ENCODE measurements at regions not wholly inside any gene's neighbourhood (a gene's known extent, or its start where the extent isn't known, plus 50 kb on each side); places are given as distances from the start of the nearest gene placed in this dataset.

GRCh38 chr22:23522623-23523251 is 57.4 kb downstream of the IGLL1 start:
- H3K9me3 ChIP-seq (ENCODE audit: control insufficient read depth, low read depth, low read length) = peaks cover 4% of the 10 kb centered on the region
- WGBS (ENCODE audit: insufficient coverage, low lambda C conversion rate) = no CpG with 5 or more reads among the region's 38 CpGs
- H3K4me3 ChIP-seq (ENCODE audit: low read length) = no peak overlapping the region
- no peaks in the 10 kb centered on the region for H3K36me3 ChIP-seq (ENCODE audit: control insufficient read depth, insufficient read depth, low read length)
- H3K4me1 ChIP-seq (ENCODE audit: control insufficient read depth, insufficient read depth, low read length) = peaks cover 39% of the 10 kb centered on the region
- peak overlapping the region; percentile 80 for H3K27ac ChIP-seq (ENCODE audit: low read length)
- DNase-seq = peak in 1 of 2 donors; percentile 38
- H3K27me3 ChIP-seq (ENCODE audit: control insufficient read depth, insufficient read depth, low read length) = no peaks in the 10 kb centered on the region

DNA sequence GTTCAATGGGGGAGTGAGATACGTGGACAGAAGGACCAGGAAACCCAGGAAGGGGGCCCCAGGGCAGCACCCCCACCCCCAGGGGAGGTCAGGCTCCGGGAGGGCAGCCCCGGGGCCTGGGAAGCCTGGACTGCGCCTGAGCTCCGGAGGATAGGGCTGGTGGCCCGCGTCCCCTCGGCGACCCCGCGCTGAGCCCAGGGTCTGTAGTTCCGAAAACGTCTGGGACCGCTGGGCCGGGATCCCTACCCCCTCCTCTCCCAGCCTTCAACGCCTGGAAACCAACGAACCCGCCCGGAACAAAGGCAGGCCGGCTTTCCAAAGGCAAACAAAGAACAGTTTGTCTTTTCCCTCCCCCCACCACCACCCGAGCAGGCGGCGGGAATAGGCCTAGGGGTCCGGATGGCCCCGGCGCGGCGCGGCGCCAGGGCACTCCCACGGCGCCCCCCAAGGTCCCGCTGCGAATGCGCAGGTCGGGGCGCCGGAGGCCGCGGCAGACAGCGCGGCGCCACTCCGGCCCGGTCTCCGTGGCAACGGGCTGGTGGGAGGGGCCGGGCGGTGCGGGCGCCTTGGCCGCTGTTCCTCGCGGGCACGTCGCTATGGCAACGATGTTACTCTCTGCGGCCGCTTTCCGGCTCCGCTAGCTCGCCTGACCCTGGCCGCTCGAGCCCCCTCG is 58.5 kb downstream of the IGLL1 start:
- peaks cover 39% of the 10 kb centered on the region for H3K4me1 ChIP-seq (ENCODE audit: control insufficient read depth, insufficient read depth, low read length)
- WGBS (ENCODE audit: insufficient coverage, low lambda C conversion rate) = no CpG with 5 or more reads among the region's 65 CpGs
- no peaks in the 10 kb centered on the region for H3K36me3 ChIP-seq (ENCODE audit: control insufficient read depth, insufficient read depth, low read length)
- H3K4me3 ChIP-seq (ENCODE audit: low read length) = peak overlapping the region; percentile 53
- no peaks in the 10 kb centered on the region for H3K27me3 ChIP-seq (ENCODE audit: control insufficient read depth, insufficient read depth, low read length)
- peak; percentile 92 to 94 for DNase-seq
- peak overlapping the region; percentile 97 for H3K27ac ChIP-seq (ENCODE audit: low read length)
- H3K9me3 ChIP-seq (ENCODE audit: control insufficient read depth, low read depth, low read length) = peaks cover 4% of the 10 kb centered on the region

DNA sequence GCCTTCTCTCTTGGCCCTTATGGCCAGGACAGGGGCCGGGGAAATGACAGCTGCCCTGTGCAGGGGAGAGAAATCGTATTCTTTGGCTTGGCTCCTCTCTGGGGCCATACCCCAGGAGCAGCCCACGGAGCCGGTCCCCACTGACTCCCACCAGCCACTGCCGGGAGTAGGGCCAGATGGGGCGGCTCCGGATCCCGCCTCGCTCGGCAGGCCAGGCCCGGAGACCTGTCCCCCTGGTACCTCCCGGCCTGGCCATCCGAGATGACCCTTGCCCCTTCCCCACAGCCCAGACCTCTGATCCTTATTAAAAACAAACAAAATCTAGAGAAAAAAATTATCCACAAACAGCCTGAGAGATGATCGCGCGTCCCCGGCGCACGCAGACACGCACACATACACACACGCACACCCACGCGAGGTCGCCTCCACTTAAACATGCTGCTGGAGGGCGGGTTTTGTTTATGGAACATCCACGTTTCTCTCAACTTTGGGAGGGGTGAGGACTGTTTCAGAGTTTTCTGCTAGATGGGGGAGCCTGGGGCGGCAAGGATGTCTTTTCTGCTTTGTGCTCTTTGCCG is 59.1 kb downstream of the IGLL1 start:
- no peaks in the 10 kb centered on the region for H3K36me3 ChIP-seq (ENCODE audit: control insufficient read depth, insufficient read depth, low read length)
- WGBS (ENCODE audit: insufficient coverage, low lambda C conversion rate) = no CpG with 5 or more reads among the region's 28 CpGs
- peak overlapping the region; percentile 97 for H3K27ac ChIP-seq (ENCODE audit: low read length)
- peaks cover 4% of the 10 kb centered on the region for H3K9me3 ChIP-seq (ENCODE audit: control insufficient read depth, low read depth, low read length)
- peaks cover 39% of the 10 kb centered on the region for H3K4me1 ChIP-seq (ENCODE audit: control insufficient read depth, insufficient read depth, low read length)
- no peaks in the 10 kb centered on the region for H3K27me3 ChIP-seq (ENCODE audit: control insufficient read depth, insufficient read depth, low read length)
- DNase-seq = peak in 1 of 2 donors; percentile 59
- peak overlapping the region; percentile 53 for H3K4me3 ChIP-seq (ENCODE audit: low read length)

DNA sequence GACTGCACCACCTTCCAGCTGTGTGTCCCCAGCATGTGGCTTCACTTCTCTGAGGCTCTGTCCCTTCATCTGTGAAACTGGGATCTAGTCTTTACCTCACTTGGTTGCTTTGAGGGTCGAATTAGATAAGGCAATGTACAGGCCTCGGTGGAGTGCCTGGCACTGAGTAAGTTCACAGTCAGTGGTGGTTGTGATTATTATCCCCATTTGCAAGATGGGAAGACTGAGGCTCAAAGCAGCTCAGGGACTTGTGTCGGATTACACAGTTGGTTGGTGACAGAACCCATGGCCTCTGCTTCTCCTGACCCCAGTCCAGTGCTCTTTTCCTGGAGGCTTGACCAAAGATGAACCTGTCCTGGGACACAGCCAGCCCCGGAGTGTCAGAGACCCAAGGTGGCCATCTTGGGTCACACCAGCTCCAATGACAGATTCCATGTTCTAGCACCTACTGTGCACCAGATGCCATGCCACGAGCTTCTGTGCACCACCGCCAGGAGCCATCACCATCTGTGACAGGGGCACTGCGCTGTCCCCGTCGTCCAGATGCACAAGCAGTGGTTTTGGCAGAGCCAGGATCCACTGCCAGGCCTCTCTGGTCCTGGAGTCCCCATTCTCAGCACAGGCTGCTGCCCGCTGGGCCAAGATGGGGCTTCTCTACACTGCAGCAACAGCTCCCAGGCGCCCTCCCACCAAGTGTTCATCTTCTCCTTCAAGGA is 60.5 kb downstream of the IGLL1 start:
- Histone ChIP-seq H3K36me3 (ENCODE audit: control insufficient read depth, insufficient read depth, low read length) (no peaks in the 10 kb centered on the region), H3K9me3 (ENCODE audit: control insufficient read depth, low read depth, low read length) (peaks cover 4% of the 10 kb centered on the region), H3K4me1 (ENCODE audit: control insufficient read depth, insufficient read depth, low read length) (peaks cover 39% of the 10 kb centered on the region), H3K4me3 (ENCODE audit: low read length) (no peak overlapping the region), H3K27me3 (ENCODE audit: control insufficient read depth, insufficient read depth, low read length) (no peaks in the 10 kb centered on the region), H3K27ac (ENCODE audit: low read length) (no peak overlapping the region)
- no peak for DNase-seq
- WGBS (ENCODE audit: insufficient coverage, low lambda C conversion rate) = no CpG with 5 or more reads among the region's 11 CpGs

DNA sequence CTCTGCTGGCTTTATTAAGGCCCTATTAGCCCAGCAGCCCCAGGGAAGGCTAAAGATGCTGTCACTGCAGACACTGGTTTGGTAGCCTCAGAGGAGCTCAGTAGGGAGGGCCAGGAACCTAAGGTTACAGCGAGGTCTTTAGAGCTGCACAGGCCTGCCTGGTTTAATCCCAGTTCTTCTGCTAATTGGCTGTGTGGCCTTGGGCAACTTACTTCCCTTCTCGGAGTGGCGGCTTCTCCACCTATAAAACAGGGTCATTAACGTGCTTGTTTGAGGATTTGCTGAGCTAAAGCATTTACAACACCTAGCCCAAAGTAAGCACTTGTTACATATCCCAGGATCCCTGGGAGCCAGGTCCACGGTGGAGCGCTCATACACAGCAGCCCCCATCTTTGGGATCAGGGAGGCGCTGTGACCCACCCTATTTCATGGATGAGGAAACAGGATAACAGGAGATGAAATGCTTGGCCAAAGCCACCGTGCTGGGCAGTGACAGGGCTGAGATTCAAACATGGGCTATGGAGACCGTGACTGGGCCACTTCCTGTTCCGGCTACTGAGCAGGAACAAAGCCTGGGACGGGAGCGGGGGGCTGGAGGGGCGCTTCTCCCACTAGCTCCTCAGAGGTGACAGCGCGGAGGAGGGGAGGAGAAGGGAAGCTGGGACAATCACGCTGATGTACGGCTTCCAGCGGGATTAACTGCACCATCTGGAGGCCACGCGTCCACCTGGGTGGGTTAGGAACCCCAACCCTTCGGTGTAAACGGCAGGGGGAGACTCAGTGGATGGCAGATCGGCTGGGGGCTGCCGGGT is 61.5 kb downstream of the IGLL1 start:
- Histone ChIP-seq H3K9me3 (ENCODE audit: control insufficient read depth, low read depth, low read length) (peaks cover 4% of the 10 kb centered on the region), H3K4me3 (ENCODE audit: low read length) (no peak overlapping the region), H3K36me3 (ENCODE audit: control insufficient read depth, insufficient read depth, low read length) (no peaks in the 10 kb centered on the region), H3K27me3 (ENCODE audit: control insufficient read depth, insufficient read depth, low read length) (no peaks in the 10 kb centered on the region), H3K4me1 (ENCODE audit: control insufficient read depth, insufficient read depth, low read length) (peaks cover 37% of the 10 kb centered on the region), H3K27ac (ENCODE audit: low read length) (no peak overlapping the region)
- DNase-seq = no peak
- WGBS (ENCODE audit: insufficient coverage, low lambda C conversion rate) = no CpG with 5 or more reads among the region's 24 CpGs

DNA sequence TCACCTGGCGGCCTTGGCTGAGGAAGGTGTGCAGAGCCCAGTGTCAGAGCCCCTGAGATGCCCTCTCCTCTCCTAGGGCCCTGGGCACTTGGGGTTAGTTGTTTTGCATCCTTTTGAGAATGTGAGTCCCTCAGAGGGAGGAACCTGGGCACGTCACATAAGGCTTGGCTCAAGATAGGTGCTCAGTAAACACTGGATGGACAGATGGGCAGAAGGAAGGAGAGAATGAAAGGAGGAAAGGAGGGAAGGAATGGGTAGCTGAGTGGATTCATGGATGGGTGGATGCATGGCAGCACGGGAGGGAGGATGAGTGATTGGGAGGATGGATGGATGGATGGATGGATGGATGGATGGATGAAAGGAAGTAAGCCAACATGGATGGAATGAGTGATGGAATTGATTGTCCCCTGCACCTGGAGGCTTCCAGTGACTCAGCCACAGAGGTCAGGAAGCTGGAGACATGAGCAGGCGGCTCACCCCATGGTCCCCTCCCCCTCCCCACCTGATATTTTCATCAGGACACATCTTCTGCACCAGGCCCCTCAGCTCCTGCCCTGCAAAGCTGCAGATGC is 62.2 kb downstream of the IGLL1 start:
- Histone ChIP-seq H3K27me3 (ENCODE audit: control insufficient read depth, insufficient read depth, low read length) (no peaks in the 10 kb centered on the region), H3K9me3 (ENCODE audit: control insufficient read depth, low read depth, low read length) (peaks cover 4% of the 10 kb centered on the region), H3K4me1 (ENCODE audit: control insufficient read depth, insufficient read depth, low read length) (peaks cover 32% of the 10 kb centered on the region), H3K4me3 (ENCODE audit: low read length) (no peak overlapping the region), H3K36me3 (ENCODE audit: control insufficient read depth, insufficient read depth, low read length) (no peaks in the 10 kb centered on the region), H3K27ac (ENCODE audit: low read length) (no peak overlapping the region)
- WGBS (ENCODE audit: insufficient coverage, low lambda C conversion rate) = no CpG with 5 or more reads among the region's 4 CpGs
- DNase-seq = no peak

- Histone ChIP-seq H3K4me3 (ENCODE audit: low read length) (no peak overlapping the region), H3K4me1 (ENCODE audit: control insufficient read depth, insufficient read depth, low read length) (peaks cover 20% of the 10 kb centered on the region)
- WGBS (ENCODE audit: insufficient coverage, low lambda C conversion rate) = no CpG with 5 or more reads among the region's 9 CpGs
Measured at GRCh38 chr22:23516304-23516703, 63.8 kb downstream of the IGLL1 start.

DNA sequence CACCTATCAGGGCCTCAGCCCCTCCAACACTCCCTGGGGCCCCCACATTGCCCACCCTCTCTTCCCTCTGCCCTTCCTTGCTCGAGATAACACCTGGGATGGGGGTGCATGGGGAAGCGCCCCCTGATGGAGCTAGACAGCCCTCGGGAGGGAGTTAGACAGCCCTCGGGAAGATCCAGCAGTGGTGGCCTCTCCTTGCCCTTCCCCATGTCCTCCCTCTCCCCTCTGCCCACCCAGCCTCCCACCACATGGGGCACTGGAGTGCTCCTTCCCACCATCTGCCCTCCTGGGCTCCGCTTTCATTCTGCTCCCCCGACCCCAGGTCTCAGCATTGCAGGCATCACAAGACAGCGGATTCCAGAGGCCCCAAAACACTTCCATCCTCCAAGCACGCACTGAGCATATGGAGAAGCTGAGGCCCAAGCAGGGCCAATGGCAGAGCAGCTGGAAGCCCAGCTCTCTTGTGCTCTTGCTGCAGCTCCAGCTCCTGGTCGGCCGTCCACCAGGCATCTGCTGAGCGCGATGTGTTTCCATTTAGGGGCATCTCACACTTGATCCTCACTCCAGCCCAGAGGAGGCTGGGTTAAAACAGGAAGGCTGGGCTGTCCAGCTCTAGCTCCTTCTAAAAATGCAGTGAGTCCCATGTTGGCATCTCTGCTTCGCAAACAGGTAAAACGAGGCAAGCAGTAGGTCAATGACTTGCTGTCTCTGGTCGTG is 65.6 kb downstream of the IGLL1 start:
- DNase-seq = no peak
- no peak overlapping the region for H3K4me3 ChIP-seq (ENCODE audit: low read length)
- peaks cover 6% of the 10 kb centered on the region for H3K4me1 ChIP-seq (ENCODE audit: control insufficient read depth, insufficient read depth, low read length)
- no peak overlapping the region for H3K27ac ChIP-seq (ENCODE audit: low read length)
- no peaks in the 10 kb centered on the region for H3K9me3 ChIP-seq (ENCODE audit: control insufficient read depth, low read depth, low read length)
- no peaks in the 10 kb centered on the region for H3K36me3 ChIP-seq (ENCODE audit: control insufficient read depth, insufficient read depth, low read length)
- no peaks in the 10 kb centered on the region for H3K27me3 ChIP-seq (ENCODE audit: control insufficient read depth, insufficient read depth, low read length)
- no CpG with 5 or more reads among the region's 15 CpGs for WGBS (ENCODE audit: insufficient coverage, low lambda C conversion rate)

More at GRCh38 chr22:23516304-23516703, 63.8 kb downstream of the IGLL1 start:
- H3K27ac ChIP-seq (ENCODE audit: low read length) = no peak overlapping the region
- H3K9me3 ChIP-seq (ENCODE audit: control insufficient read depth, low read depth, low read length) = peaks cover 1% of the 10 kb centered on the region
- H3K27me3 ChIP-seq (ENCODE audit: control insufficient read depth, insufficient read depth, low read length) = no peaks in the 10 kb centered on the region
- H3K36me3 ChIP-seq (ENCODE audit: control insufficient read depth, insufficient read depth, low read length) = no peaks in the 10 kb centered on the region
- no peak for DNase-seq

- WGBS (ENCODE audit: insufficient coverage, low lambda C conversion rate) = no CpG with 5 or more reads among the region's 7 CpGs
- H3K27ac ChIP-seq (ENCODE audit: low read length) = no peak overlapping the region
- no peaks in the 10 kb centered on the region for H3K9me3 ChIP-seq (ENCODE audit: control insufficient read depth, low read depth, low read length)
Measured at GRCh38 chr22:23513705-23514104, 66.4 kb downstream of the IGLL1 start.

More at GRCh38 chr22:23513705-23514104, 66.4 kb downstream of the IGLL1 start:
- H3K4me1 ChIP-seq (ENCODE audit: control insufficient read depth, insufficient read depth, low read length) = peaks cover 5% of the 10 kb centered on the region
- no peak overlapping the region for H3K4me3 ChIP-seq (ENCODE audit: low read length)
- DNase-seq = no peak
- no peaks in the 10 kb centered on the region for H3K36me3 ChIP-seq (ENCODE audit: control insufficient read depth, insufficient read depth, low read length)
- no peaks in the 10 kb centered on the region for H3K27me3 ChIP-seq (ENCODE audit: control insufficient read depth, insufficient read depth, low read length)
